ENCODE measurements at regions not wholly inside any gene's neighbourhood (a gene's known extent, or its start where the extent isn't known, plus 50 kb on each side); places are given as distances from the start of the nearest gene placed in this dataset.
"Not testable (repeated sequence)": the region's sequence is repeated elsewhere in the genome, so short reads cannot be mapped to it uniquely, and the experiment has no call there.

DNA sequence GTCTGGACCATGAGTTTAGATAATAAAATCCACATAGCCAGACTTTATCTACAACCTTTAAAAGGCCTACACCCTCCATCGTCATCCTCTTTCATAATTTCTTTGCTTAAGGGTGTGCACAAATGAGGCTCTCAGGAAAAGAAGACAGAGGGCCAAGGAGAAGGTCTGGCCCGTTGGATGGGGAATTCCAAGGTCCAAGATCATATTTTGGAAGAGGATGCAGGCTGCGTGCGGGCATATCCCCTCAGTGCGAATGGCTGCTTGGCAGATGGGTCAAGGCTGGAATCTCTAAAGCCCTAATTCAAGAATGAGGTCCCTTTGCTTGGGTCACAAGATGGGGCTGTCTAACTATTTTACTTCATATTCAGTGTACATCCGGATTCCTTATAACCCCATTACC lies 782.2 kb upstream of the NCAM2 start:
- DNase-seq: no peak

DNA sequence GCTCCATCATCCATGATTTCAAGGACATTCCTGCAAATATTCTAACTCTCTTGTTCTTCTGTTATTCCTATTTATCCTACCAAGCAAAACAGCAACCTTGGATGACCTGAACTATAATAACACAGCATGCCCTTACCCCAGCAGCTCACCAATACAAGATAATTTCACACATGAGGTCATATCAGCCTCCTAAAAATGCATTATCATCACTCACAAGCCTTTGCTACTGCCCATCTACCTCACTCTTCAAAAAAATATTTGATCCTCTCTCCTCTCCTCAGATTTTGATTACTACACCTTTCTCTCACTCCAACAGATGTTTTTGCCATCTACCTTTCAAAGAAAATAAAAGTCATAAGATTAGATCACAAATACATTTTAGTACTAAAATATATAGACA lies 777.6 kb upstream of the NCAM2 start:
- DNase-seq: no peak

DNA sequence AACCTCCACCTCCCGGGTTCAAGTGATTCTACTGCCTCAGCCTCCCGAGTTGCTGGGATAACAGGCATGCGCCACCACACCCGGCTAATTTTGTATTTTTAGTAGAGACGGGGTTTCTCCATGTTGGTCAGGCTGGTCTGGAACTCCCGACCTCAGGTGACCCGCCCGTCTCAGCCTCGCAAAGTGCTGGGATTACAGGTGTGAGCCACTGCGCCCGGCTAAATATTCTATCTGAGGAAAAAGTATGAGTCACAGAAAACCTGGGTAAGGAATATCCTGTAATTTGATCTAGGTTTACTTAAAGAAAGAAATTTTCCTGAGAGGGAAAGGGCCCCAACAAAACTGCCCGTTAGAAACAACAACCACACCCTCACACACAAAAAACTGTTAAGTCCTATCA lies 776.2 kb upstream of the NCAM2 start:
- DNase-seq: not testable (repeated sequence)

DNA sequence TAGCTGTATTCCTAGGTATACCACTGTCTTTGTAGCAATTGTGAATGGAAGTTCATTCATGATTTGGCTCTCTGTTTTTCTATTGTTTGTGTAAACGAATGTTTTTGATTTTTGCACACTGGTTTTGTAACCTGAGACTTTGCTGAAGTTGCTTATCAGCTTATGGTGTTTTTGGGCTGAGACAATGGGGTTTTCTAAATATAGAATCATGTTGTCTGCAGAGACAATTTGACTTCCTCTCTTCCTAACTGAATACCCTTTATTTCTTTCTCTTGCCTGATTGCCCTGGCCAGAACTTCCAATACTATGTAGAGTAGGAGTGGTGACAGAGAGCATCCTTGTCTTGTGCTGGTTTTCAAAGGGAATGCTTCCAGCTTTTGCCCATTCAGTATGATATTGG lies 761.6 kb upstream of the NCAM2 start:
- DNase-seq: not testable (repeated sequence)

DNA sequence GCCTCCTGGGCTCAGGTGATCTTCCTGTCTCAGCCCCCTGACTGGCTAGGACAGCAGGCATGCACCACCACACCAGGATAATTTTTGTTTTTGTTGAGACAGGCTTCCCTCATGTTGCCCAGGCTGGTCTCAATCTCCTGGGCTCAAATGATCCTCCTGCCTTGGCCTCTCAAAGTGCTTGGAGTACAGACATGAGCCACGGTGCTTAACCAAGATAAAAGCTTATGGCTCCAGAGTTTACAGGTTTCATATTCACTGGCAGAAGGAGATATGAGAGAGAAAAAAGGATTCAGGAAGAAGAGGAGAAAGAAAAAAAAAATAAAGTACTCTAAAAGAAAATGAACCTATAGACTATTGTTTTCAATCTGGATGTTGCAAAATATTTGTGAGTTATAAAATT lies 748.8 kb upstream of the NCAM2 start:
- no peak for DNase-seq

DNA sequence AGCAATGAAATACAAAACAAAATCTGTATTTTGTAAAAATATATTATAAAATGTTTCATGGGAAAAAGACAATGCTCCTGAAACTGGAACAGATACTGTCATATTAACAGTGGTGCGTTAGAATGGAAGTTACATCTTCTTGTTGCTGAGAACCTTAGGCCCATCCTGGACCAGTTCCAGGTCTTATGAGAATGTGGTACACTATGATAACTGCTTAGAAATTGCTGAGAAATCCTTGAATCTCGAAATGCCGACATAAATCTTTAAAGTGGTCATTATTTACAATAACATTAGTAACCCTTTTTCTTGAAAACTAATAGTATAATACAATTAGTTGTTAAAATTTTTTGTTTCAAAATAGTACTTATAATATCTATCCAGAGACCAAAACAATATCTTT lies 747.9 kb upstream of the NCAM2 start:
- DNase-seq: no peak

DNA sequence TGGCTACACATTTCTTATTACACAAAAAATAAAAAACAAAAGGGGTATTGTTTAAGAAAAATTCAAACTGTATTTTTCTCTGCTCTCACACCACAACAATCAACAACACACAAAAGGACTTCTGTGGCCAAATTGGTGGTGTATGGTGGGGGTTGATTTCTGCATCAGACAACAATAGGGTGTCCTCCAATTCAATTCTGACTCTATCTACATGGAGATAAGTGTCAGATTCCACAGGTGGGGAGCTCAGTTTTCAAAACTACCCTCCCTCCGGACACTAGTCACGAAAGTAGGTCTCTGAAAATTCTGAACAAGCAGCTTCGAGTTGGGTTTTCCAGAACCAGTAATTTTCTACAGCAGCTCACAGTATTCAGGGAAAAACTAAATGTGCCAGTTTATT lies 744.9 kb upstream of the NCAM2 start:
- DNase-seq: no peak

DNA sequence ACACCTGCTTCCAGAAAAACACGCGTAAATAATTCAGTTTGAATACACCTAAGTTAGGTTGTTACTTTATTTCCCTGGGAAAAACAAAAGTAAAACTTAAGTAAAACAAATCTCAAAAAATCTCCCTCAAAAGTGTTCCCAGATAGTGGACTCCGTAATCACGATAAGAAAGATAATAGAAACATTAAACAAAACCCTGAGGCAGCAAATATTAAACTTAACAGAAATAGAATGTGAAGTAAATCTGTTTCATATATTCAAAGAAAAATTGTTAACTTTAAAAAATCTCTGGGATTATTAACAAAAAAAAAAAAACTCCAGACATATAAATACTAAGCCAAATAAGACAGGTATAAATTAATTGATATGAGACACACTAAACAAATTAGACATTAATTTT lies 743.2 kb upstream of the NCAM2 start:
- no peak for DNase-seq

DNA sequence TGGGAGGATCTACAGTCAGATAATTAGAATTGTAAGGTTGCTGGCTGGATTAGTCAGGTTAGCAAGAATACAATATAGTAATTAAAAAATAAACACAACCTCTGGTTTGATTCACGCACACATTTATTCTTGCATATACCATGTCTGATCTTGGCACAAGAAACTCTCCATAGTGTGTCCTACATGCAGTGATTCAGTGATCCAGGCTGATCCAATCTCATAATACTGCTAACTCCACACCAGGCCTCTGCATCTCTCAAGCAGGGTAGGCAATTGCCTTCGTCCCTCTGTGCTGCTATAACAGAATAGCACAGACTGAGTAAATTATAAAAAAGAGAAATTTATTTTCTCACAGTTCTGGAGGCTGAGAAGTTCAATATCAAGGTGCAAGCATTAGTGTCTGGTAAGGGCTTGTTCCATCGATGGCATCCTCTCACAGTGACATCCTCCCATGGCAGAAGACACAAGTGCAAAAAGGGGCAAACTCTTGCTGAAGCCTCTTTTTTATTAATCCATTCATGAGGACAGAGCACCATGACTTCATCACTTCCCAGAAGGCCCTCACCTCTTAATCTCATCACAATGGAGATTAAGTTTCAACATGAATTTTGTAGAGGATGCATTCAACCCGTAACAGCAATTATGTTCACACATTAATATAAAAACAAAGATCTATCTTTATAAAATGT lies 741.0 kb upstream of the NCAM2 start:
- DNase-seq: no peak

DNA sequence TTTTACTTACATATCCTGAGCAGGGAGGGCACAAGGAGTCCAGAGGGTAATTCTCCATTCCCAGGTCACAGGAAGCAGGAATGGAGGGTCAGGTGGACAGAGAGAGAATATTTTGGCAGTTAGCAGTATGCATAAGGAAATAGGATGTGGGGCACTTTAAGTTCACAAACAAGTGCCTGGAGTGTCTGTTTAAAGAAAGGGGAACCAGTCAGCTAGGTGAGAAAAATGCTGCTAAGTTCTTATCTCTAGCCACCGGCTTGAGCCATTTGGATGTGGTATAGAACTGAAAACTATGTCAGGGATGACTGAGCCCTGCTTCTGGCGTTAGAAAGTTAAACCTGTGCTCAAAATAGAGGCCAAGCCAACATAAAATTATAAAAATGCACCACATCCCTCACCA lies 739.7 kb upstream of the NCAM2 start:
- peak in 1 of 2 donors; percentile 55 for DNase-seq

DNA sequence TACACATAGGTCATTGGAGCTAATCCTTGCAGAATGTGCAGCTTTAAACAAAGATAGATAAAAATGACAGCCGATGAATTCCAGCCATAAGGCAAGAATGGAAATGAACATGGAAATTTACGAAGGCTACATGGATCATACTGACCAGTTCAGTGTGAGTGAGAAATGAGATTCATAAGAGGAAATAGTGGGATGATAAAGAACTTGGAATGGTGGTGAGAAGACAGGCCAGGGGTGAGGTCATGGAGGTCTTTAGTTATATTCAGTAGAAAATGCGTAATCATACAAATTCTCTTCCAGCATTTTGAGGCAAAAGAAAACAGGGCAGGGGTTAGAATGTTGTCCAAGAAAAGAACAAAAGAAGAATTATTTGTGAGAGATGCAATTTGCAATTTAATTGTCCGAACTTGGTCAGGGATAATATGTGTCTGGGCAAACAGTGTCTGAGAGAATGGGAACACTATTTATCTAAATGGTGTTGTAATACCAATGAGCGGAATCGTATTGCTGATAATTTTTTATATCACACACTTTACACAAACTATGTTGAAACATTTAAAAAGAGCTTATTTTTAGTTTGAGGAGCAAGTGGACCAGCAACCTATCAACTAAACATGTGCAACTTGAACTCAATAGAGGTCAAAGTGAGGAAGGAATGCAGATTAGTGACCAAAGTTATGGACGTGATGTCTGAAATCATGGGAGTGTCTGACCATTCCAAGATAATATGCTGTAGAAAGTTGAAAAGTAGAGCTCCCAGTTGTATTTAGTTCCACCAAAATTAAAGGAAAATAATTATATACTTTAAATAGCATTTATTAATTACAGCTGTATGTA lies 739.0 kb upstream of the NCAM2 start:
- no peak for DNase-seq

DNA sequence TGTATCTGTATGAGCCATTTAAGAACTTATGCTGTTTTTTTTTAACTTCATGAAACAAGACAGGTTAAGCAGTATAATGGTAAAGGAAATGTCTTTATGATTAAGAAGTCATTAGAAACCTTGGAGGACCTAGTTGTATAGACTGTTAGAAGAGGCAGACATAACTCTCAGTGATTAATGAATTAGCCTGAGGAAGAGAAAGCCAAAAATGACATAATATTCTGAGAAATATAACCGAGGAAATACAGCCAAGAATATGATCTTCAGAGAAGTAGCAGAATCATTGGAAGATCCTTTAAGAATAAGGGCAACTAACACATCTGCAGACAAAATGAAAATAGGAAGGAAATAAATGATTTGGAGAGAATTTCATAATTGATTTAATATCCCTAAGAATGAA lies 738.1 kb upstream of the NCAM2 start:
- no peak for DNase-seq

DNA sequence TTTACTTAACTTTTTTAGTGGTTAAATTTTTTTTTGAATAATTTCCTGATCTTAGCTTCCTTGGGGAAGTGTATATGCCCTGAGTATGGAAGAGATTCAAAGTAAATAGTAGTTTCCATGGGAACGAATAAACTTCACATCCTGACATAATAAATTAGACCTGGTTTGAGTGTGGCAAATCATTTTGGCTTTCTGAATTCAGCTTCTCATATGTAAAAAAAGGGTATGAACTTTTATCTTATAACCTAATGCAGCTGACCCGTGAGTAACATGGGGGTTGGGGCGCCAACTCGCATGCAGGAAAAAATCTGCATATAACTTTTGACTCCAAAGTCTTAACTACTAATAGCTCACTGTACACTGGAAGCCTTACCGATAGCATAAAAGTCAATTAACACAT lies 736.8 kb upstream of the NCAM2 start:
- DNase-seq: no peak

DNA sequence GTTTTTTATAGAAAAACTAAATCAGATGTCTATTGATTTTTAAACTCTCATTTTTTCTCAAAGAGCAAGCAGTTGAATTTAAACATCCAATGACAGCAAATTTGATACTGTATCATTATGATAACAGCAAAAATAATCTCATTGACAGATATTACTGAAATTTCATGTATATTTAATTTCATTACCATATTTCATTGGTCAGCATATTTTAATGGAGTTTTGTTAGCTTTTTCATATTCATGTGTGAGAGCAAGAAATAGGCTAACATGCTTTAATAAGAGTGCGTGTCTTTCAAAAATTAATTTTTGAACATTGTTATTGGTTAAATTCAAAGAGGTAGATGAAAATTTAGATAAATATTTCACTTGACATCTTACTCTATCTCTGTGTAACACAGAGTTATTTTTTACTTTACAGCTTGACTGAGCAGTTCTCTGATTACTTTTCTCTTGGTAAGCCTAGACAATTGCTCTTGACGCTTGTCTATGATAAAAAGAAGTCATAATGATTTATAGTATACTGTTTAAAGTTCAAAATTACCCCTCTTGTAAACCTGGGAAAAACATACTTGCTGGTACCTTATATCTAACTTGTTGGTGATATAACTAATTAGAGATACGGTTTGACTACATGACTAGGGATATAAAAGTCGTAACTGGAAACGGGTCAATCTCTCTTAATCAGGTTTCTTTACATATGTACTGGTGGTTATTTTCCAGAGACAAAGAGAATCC lies 732.3 kb upstream of the NCAM2 start:
- DNase-seq: no peak

DNA sequence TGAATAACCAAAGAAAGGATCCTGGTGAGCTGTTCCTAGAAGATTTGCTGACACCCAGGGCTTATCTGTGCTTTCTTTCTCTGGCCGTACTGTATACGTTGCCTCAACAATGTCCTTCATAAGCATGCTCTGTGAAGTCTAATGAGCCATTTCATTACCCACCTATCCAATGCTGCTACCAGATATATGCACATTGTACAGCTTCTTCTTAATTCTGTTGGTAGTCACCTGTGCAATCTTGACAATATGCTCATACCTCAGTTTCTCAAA lies 731.8 kb upstream of the NCAM2 start:
- DNase-seq: no peak

DNA sequence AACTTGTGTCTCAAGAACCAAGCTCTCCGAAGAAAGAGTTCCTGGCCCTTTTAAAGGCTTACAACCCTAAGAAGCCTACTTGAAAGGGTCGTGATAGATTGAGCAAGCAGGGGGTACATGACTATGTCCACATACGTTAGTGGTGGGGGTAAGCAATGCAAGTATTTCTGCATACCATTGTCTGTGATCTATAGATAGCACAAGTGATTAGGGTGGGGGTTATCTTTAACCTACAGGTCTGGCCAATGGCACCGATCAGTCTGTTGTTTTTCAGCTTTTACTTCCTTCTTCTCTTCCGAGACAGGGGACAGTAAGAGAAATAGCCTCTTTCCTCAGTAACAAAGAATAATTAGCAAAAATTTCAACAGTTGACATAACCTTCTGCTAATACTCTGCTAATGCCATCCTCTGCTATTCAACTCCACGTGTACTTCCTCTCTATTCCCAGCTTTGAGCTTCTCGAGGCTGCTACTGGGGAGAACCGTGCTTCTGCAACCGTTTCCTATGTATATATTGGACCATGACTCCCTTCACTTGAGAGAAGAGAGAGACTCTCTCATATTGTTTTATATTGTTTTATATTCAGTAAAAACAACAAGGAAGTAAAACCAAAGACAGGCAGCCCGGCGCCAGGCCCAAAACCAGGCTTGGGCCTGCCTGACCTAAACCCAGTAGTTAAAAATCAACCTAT lies 727.7 kb upstream of the NCAM2 start:
- no peak for DNase-seq

DNA sequence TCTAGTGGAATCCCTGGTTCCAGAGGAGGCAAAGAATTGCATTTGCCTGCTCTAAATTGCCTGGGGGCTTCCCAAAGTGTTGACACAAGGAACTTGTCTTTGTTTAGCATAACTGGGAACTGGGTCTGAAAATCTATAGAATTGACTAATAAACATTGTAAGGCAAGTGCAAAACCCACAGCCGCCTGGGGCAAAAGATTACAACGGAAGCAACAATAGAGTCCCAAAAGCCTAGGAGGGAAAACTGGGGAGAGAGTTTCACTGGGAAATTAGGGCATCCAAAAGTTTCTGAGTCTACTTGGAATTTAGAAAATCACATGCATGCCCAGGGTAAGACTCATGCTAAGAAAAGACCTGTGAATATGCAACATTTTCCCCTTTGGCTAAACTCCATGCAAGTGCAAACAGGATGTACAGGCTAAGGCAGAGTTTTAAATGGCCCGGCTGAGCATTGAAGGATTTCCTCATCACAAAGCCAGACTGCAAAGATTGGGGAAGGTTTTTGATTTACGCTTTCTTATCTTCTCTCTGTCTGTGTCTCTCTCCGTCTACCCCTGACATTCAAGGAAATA lies 725.3 kb upstream of the NCAM2 start:
- no peak for DNase-seq

DNA sequence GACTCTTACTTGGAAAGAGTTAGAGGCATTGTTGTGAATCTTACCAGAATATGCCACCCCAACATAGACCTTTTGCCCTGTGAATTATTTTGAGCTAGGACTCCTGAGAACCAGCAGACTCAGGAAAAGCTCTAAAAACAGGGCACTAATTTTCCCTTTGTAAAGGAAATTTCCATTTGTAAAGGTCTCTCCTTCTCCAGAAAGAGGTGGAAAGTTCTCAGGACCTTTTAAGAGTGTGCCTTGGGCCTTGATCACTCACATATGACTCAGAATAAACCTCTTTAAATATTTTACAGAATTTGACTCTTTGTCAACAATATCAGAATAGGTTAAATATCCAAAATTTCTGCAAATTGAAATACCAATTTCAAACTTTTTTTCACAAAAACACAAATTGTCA lies 721.8 kb upstream of the NCAM2 start:
- DNase-seq: no peak

DNA sequence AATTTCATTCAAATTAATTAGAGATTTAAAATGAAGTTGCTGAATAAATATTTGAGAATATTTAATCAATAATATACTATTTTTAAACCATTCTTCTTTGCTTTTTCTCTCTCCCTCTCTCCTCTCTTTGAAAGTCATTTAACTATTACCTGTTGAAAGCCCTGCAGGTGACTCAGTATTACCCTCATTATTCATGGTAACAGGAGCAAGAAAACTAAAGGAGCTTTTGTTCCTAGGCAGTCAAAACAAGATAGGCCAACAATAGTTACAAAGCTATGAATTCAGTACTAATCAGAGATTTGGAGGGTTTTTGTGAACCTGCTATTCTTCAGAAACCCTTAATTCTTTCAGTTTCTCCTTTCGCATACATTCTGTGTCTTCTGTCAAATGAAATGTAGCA lies 721.3 kb upstream of the NCAM2 start:
- no peak for DNase-seq

DNA sequence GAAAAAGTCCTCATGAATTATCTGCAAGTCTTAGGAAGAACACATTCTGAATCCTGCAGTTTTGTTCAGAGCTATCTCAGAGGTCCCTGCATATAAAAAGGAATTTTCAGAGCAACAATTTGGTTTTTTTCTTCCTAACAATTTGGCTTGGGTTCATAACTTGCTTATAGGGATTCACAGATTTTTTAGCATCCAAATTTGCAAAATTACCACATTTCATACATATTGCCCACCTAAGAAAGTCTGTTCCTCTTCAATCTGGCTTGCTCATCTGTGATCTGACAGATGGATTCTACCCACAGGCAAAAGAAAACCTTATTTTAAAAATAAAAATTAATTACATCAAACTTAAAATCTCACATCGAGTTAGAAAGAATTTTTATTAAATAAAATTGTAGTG lies 714.4 kb upstream of the NCAM2 start:
- DNase-seq: no peak

DNA sequence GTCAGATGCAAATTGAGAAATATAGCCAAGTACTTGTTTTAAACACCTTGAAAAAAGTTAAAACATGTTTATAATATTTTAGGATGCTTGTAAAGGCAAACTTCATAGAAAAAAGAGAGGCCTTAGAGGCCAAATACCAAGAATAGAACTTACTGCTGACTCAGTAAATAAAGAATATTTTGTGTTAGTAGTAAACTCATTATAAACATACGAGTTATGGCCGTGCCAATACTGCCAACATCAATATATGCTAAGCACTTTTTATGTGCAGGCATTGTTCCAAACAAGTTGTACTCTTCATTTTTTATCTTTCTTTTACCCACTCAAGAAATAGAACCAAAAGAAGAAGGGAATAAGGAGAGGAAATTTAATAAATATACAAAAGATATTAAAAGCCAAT lies 705.9 kb upstream of the NCAM2 start:
- no peak for DNase-seq

DNA sequence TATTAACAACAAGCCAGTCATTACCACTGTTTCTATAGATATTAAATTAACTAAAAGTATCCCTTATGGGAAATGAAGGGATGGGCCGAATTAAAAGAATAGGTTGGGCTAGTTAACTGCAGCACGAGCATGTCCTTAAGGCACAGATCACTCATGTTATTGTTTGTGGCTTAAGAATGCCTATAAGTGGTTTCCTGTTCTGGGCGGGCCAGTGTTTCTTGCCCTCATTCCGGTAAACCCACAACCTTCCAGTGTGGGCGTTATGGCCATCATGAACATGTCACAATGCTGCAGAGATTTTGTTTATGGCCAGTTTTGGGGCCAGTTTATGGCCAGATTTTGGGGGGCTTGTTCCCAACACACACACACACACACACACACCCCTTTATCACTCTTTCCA lies 705.4 kb upstream of the NCAM2 start:
- DNase-seq: not testable (repeated sequence)

DNA sequence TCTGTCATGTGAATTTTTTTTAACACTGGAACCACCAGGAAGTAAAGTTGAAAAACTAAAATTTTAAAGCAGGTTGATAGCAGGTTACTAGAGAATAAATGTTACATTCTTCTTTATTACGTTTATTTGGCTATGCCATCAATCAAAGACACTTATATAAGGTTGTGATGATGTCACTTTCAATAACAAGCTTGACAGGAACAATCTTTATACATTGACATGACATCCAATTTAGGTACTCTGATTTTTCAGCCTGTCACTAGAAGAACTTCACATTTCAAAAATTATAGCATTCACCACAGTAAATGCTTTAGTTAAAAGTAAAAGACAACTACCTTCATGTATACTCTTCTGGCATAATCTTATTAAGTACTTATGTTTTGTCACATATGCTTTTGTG lies 696.8 kb upstream of the NCAM2 start:
- no peak for DNase-seq

Measured in bone marrow (tissue), 2 donors.